ENCODE measurements at regions not wholly inside any gene's neighbourhood (a gene's known extent, or its start where the extent isn't known, plus 50 kb on each side); places are given as distances from the start of the nearest gene placed in this dataset.
"Not testable (repeated sequence)": the region's sequence is repeated elsewhere in the genome, so short reads cannot be mapped to it uniquely, and the experiment has no call there.

DNA sequence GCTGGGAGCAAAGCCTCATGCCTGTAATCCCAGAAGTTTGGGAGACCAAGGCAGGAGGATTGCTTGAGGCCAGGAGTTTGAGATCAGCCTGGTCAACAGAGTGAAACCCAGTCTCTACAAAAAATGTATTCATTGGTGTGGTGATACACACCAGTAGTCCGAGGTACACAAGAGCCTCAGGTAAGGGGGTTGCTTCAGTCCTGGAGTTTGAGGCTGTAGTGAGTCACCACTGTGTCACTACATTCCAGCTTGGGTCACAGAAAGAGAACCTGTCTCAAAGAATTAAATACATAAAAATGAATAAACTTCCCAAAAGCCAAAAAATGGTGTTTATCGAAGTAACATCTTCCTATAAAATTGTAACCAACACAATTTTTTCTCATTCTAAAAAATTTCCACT, 568.1 kb upstream of the LINC00305 start:
- no peak for DNase-seq

DNA sequence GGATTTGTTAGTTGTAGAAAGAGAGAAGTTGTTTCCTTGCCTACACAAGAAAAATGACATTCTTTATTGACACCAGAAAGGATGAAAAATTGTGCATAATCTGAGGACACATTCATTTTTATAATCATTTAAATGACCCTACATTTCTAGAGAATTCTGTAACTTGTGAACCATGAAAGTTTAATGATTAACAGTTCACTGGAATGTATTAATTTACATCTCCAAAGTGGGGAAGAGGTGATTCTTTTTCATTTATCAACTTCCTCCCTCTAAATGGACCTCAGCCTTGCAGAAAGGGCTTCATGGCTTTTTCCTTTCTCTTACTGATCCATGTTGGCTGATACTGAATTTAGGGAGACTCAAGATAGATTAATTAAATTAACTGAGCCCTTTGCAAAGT, 565.2 kb upstream of the LINC00305 start:
- no peak for DNase-seq

DNA sequence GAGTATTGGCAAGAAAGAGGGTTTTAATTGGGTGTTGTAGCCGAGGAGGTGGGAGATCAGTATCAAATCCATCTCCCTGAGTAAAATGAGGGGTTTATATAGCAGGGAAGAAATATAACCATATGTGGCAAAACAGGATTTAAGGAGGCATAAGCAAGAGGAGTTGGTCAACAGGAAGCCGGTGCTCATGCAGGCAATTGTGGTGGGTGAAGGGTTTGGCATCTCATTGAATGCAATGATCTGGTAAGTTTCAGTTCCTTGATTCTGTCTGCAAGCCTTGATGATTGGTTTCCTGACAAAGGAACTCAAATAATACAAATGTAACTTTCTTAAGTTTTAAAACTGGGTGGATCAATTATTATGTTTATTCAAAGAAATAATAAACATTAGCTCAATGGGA, 564.4 kb upstream of the LINC00305 start:
- DNase-seq: no peak

DNA sequence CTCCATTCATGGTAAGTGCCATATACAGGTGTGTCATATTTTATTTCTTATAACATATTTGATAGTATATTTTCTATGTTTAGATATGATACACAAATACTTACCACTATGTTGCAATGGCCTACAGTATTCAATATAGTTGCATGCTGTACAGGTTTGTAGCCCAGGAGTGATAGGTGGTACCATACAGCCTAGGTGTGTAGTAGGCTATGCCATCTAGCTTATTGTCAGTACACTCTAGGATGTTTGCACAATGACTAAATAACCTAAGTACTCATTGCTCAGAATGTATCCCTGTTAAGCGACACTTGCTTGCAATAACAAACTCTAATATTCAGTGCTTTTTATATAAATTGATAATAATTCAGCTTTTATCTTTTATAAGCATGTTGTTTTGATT, 563.1 kb upstream of the LINC00305 start:
- no peak for DNase-seq

DNA sequence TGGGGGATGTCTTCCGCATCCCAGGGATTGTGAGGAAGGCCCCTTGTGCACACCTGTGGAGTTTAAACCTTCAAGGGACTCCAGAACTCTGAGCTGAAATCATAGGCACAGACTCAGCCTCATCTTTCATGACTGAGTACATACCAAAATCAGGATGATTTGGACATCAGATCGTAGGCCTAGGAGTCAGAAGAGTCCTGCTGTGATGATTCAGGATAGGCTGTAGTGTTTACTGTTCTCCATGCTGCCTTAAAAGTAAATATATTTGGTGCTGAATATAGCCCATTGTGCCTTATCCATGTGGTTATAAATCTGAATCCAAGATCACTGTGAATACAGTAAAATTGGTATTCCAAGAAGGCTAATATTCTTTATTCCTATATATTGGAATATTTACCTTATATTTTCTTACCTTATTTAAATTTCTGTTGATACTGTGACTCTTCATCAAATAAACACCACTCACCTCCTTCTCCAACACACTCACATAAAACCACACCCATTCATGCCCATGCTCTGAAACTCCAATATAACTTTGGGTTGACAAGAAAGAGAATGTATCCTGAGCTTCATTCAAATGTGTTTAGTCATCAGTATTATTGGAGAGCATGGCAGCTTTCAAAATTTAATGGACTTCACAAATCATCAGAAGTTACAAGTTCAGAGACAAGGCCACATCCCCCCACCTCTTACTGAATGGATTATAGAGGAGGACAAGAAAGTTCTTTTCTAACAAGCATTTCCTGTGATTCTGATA, 561.4 kb upstream of the LINC00305 start:
- no peak for DNase-seq

DNA sequence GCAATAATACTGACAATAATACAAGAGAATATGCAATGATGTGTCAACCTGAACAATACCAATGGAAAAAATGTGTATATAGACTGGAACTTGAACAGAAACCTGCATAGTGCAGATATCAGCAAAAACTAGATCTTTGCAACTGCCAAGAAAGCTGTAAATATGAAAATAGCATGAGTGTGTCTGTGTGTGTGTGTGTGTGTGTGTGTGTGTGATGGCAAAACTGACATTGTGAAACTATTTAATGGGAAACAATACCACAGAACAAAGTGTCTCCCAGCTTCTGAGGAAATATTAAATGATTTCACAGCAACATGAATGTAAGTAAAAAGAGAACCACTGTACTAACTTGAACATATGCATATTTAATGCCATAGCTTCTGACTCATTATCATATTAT, 558.2 kb upstream of the LINC00305 start:
- DNase-seq: no peak

DNA sequence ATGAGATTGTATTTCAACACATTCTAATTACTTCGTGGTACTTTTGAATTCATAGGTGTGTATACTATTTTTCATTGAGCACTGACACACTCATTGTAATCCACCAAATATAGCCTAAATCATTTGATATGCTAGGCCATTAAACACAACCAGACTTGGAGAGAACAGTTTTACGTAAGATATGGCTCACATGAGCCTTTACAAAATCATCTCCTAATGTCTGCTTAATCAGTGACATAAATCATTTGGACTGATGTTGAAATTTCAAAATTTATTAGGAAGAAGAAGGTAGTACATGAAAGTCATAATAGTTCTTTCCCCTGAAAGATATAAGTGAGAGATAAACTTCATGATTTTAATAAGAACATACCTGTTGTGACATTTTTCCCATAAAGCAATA, 550.2 kb upstream of the LINC00305 start:
- DNase-seq: no peak

DNA sequence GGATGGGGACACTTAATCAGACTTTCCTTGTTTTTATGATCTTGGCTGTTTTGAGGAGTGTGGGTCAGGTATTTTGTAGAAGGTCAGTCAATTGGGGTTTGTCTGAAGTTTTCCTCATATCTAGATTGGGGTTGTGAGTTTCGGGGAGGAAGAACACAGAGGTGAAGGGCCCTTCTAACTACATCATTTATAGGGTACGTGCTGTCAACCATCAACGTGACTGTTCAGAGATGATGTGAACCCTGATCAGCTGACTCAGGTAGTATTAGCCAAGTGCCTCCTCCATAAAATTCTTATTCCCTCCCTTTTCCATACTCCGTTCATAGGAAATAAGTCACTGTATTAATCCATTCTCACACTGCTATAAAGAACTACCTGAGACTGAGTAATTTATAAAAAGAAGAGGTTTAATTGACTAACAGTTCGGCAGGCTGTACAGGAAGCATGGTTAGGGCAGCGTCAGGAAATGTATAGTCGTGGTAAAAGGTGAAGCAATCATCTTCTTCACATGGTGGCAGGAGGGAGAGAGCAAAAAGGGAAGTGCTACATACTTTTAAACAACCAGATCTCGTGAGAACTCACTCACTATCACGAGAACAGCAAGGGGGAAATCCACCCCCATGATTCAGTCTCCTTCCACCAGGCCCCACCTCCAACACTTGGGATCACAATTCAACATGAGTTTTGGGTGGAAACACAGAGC, 547.1 kb upstream of the LINC00305 start:
- no peak for DNase-seq

DNA sequence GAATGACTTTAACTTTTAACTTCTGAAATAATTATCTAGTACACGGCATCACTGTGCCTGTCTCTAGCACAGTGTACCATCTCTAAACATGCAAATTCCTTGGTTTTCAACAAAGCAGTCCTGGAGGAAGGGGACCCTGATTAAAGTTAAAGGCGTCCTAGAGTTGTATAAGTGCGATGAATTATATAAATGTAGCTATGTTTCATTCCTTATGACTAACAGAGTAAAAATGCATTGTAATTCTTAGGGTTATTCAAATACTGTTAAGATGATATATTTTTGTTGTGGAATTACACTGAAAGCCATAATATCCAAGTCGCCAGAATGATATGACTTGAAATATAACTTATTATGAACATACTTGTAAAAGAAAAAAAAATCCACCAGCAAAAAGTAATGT, 544.9 kb upstream of the LINC00305 start:
- DNase-seq: no peak

DNA sequence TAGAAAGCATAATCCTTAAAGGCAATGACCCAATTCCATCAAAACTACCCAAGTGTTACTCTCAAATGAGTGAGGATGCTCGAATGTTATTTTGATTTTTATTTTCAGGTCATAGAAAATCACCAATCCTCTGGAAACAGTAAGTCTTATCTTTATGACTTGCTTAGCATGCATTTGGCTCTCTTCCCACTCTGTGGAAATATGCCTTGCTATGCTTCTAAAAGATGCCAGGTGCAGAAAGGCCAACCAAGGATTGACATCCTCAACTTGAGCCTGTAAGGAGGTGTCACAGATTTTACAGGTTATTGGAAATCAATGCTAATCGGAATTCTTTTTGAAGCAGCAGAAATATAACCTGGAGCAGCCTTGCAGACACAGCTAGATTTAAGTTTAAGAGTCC, 543.9 kb upstream of the LINC00305 start:
- DNase-seq: no peak

DNA sequence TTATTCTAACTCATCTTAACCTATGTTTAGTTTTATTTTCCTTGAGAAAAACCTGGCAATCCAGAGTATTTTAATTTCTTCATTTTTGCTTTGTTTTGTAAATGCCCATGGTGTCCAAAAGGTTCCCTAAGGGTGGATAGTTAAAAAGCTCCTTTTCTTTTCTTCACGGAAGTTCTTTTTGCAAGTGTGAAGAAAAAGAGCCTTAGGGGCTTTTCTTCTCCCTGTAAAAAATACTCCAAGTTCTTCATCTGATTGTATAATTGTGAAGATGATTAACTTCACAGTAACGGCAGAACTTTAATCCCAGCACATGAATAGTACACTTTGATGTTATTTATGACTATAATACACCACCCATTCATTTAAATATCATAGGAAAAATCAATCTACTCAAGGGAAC, 530.2 kb upstream of the LINC00305 start:
- DNase-seq: no peak

DNA sequence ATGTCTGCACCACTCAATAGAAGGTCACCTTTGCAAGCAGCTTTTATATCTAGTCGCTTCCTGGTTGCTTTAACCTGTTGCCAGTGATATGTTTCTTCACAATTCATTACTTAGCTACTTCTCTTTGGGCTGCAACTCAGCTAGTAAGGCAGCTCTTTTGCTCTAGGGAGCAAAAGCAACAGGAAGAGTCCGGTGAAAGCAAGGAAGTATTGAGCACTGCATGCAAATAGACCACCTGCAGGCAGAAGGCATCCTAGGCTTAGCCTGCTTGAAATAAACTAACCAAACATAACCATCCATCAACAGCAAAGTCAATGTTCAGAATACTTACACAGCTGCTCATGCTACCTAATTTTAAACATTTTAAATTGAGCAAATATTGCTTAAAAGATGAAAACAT, 529.2 kb upstream of the LINC00305 start:
- no peak for DNase-seq

DNA sequence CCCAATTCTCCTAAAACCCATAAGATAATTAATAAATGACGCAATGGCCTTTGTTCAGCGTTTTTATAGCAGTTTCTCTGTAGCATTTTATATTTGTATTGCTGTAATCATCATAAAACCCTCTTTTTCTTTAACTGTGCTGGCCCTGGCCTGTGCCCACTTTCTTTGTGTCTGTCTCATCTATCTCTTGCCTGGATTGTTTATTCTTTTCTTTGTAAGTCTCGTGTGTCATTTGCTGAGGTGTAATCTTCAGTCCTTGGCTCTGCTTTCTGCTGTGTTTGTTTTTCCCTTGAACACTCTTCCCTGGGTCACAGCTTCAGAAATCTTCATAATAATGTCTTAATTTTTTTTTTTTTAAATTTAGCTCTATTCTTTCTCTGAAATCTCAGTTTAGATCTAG, 525.8 kb upstream of the LINC00305 start:
- no peak for DNase-seq

DNA sequence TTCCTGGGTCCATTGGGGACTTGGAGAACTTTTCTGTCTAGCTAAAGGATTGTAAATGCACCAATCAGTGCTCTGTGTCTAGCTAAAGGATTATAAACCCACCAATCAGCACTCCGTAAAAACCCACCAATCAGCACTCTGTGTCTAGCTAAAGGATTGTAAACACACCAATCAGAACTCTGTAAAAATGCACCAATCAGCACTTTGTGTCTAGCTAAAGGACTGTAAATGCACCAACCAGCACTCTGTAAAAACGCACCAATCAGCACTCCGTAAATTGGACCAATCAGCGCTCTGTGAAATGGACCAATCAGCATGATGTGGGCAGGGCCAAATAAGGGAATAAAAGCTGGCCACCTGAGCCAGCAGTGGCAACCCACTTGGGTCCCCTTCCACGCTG, 522.4 kb upstream of the LINC00305 start:
- not testable (repeated sequence) for DNase-seq

DNA sequence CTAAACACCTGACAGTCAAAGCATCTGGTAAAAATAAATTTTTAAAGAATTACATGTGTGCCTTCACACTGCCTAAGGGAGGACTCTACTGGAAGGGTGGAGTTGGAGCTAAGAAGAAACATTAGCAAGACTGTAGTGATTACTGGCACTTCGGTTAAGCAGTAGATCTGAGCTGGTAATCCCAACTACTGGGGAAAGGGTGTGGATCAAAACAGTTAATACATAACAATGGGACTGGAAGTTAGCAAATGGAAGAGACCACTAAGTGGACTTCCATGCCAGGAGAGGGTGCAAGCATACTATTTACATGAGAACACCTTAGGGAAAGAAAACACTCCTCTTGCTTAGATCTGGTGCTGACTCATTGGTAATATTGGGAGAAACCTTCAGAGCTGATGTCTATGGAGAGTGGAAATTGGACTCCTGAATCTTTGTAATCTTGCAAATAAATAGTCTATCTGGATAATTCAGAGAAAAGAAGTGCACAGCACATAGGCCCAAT, 519.6 kb upstream of the LINC00305 start:
- DNase-seq: no peak

DNA sequence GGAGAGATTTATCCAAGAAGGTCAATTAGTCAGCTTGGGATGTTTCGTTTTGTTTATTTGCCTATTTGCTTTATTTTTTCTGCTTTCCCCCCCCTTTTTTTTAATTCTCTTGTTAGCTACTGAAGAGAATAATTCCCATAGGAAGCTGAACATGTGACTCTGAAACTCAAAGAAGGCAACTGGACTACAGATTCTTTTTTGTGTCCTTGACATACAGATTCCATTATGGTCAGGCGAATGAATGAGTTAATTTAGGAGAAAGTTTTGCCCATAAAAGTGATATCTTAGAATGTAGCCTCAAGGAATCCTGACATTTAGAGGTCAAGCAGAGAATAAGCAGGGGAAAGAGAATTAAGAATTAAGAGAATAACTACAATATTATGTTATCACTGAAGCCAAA, 514.2 kb upstream of the LINC00305 start:
- DNase-seq: no peak

DNA sequence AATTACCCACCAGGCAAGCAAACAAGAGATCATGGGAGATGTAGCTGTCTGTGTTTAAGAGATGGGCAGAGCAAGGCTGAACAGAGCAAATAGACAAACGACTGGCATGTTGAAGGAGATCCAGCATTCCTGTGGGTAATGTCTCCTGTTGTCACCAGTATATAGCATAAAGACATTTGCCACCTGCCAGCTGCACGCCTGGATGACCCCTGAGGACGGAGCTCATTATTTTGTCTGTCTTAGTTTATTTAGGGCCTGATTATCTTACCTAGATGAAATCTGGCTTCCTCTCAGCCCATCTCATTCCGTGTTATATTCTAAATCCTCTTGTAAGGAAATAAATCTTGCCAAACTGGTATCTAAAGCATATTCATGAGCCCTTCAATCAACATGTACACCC, 510.3 kb upstream of the LINC00305 start:
- no peak for DNase-seq

DNA sequence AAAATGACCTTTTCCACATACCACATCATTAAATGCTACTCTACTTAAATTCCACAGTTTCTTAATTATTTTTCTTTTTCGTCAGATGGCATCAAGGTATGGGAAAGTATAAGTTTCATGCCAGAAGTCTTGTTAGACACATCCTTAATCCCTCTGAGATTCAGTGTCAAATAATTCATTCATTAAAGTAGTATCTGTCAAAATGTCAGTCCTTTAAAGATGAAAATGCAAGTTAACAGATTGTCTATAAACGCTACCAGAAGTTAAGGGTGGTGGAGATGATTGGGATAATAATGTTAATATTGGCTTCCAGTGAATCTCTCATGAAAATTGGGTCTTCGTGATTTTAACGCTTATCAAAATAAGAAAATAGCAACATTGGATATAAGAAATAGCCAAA, 504.2 kb upstream of the LINC00305 start:
- no peak for DNase-seq

DNA sequence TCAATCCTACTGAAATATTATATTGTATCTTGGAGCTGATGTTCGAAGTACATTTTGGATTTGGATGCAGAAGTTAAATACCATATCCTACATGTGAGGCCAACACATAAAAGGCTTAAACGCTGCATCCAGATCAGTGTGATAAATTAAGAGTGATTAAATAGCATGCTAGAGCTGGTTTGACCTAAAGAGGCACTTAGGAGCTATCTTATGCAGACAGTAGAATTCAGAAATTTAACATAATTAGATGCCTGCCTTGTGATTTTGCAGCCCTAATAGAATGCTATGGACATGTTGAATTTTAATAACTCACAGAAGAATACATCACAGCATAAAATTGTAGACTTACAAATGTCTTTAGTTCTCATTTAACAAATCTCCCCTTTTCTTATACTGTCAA, 501.2 kb upstream of the LINC00305 start:
- DNase-seq: no peak

DNA sequence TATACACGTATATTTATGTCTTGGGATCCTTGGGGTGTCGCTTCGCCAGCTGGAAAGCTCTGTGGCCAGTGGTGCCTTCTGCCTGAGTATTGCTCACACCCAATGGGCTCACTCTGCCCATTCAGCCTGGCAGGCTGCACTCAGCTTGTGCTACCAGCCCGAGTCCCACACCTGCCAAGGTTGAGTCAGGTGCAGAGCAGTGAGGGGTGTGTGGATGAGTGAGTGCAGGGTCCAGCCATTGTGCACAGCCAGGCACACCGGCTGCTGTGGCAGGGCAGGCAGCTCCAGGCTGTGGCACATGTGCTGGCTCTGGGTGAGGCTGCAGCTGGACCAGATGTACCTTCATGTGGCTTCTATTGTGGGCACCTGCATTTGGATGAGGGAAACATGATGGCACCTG, 496.9 kb upstream of the LINC00305 start:
- no peak for DNase-seq

DNA sequence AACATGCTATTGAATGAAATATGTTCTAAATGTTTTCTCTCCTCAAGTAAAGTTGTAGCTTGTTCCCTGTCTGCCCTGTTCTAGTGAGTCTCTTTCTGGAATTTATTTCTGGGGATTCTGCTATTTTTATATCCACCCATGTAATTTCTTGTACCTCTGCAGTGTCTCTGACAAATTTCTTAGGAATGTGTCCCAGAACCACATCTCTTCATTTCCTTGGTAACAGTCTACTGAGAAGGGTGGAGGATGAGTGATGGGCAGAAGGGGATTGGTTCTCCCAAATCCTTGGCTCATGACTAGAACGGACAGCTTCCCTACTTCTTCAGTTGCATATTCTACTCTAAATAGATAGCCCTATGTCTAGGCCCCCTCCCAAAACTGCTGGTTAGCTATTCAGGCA, 490.6 kb upstream of the LINC00305 start:
- DNase-seq: no peak

DNA sequence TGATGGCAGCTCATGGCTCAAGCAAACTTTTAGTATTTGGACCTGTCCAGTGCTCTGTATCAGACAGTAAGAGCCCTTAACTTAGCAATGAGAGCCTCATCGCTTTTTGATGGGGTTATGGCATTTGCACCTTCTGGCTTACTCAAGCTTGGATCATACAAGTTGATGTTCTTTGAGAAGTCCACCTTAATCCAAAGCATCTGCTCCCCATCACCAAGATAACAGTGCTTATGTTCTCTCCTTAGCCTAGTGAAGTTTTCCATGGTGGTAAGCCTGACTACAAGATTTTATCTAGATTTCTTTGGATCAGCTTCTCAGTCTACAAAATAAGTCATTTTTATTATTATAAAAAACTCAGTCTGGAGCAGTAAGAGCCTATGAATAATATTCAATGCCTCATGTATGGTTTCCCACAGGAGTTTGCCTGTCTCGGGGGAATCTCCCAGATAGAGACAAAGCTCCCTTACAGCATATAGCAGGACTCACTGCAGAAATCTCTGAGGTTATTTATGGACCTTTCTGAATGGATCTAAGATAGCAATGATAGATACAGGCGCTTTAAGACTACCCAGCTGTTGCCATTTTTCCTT, 472.2 kb upstream of the LINC00305 start:
- no peak for DNase-seq

DNA sequence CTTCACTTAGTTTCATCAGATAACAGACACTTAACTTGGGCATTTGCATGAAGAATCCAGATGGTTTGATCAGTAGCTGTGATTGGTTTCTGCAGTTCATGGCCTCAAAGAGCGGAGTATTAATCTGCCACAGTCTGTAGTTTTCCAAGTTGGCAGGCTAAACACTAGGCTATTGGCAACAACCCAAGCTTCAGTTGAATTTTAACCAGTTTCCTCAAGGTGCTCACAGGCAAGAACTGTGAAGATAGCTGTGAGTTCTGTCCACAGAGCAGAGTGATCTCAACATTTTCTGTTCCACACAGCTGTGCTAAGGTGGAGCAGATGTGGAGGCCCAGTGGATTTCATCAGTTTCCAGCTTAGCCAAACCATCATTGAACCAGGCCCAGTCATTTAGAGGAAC, 469.5 kb upstream of the LINC00305 start:
- DNase-seq: no peak

Data from muscle of arm (tissue), 1 donor.